NB4 (cell line): ENCODE measurements at regions not wholly inside any gene's neighbourhood (a gene's known extent, or its start where the extent isn't known, plus 50 kb on each side); places are given as distances from the start of the nearest gene placed in this dataset.

Experiments used
- POLR2A ChIP-seq: IDR thresholded peaks from 2 replicates; pipeline ENCODE4 v1.6.1; 2011; ENCODE audit warnings: mild to moderate bottlenecking; ENCODE audit not compliant: insufficient read length; ENCODE audit errors: extremely low read depth
- TF ChIP-seq, protein P1 (sequence below): IDR thresholded peaks from one replicate; pipeline ENCODE4 v1.5.1; 2012; ENCODE audit warnings: low read depth, low read length
- TF ChIP-seq, protein P2 (sequence below): IDR thresholded peaks from 2 replicates; pipeline ENCODE4 v1.6.1; 2011; ENCODE audit warnings: low read depth, low read length

GRCh38 chr6:9983168-9983567 is 431.7 kb downstream of the TFAP2A start:
- TF ChIP-seq, protein P1, sequence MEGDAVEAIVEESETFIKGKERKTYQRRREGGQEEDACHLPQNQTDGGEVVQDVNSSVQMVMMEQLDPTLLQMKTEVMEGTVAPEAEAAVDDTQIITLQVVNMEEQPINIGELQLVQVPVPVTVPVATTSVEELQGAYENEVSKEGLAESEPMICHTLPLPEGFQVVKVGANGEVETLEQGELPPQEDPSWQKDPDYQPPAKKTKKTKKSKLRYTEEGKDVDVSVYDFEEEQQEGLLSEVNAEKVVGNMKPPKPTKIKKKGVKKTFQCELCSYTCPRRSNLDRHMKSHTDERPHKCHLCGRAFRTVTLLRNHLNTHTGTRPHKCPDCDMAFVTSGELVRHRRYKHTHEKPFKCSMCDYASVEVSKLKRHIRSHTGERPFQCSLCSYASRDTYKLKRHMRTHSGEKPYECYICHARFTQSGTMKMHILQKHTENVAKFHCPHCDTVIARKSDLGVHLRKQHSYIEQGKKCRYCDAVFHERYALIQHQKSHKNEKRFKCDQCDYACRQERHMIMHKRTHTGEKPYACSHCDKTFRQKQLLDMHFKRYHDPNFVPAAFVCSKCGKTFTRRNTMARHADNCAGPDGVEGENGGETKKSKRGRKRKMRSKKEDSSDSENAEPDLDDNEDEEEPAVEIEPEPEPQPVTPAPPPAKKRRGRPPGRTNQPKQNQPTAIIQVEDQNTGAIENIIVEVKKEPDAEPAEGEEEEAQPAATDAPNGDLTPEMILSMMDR, result no peak
- TF ChIP-seq, protein P2, sequence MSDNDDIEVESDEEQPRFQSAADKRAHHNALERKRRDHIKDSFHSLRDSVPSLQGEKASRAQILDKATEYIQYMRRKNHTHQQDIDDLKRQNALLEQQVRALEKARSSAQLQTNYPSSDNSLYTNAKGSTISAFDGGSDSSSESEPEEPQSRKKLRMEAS, result no peak
- no peak for TF ChIP-seq POLR2A
